HepG2 (cell line): ENCODE measurements at regions not wholly inside any gene's neighbourhood (a gene's known extent, or its start where the extent isn't known, plus 50 kb on each side); places are given as distances from the start of the nearest gene placed in this dataset.

Experiments
- CEBPB ChIP-seq: IDR thresholded peaks from 2 replicates; pipeline ENCODE4 v1.6.1; 2011; ENCODE audit warnings: low read depth, low read length, improper control_type of control experiment, borderline replicate concordance
- HOXA7 ChIP-seq: sonication (generic); formaldehyde crosslinking; IDR thresholded peaks from 2 replicates; pipeline ENCODE4 v1.8.1; 2022; ENCODE audit warnings: mild to moderate bottlenecking, missing genetic modification reagents, moderate library complexity
- ZNF224 ChIP-seq: sonication (generic); formaldehyde crosslinking; IDR thresholded peaks from 2 replicates; pipeline ENCODE4 v1.5.0; 2020; ENCODE audit warnings: mild to moderate bottlenecking, missing genetic modification reagents
- ZNF589 ChIP-seq: sonication (generic); formaldehyde crosslinking; conservative IDR thresholded peaks from 2 replicates; pipeline ENCODE4 v1.8.0; 2022; ENCODE audit warnings: mild to moderate bottlenecking, moderate library complexity, missing genetic modification reagents
- ZNF839 ChIP-seq: sonication (generic); formaldehyde crosslinking; IDR thresholded peaks from 2 replicates; pipeline ENCODE4 v1.4.0; 2020; ENCODE audit warnings: missing genetic modification reagents, mild to moderate bottlenecking, borderline replicate concordance
- TF ChIP-seq, protein P1 (sequence below): sonication (generic); formaldehyde crosslinking; IDR thresholded peaks from 2 replicates; pipeline ENCODE4 v1.8.0; 2022; ENCODE audit warnings: mild to moderate bottlenecking, missing genetic modification reagents

DNA sequence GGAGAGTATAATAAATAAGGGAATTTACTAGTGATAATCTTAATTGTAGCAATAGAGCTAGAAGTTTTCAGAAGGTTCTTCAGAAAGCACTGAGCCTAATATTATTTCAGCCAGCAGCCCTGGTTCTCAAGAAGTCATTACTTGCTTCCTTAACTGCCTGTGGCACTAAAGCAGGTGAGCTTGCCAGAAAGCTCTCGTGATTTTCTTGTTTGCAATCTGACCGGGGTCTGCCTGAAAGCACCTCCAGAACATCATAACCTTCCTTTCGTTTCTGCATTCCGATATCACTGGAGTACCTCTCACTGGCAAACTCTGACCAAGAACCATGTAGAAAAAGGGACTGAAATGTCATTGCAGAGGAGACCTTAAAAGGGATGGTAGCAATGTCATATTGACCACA is 510.3 kb downstream of the ZIC1 start:
- TF ChIP-seq ZNF839 (CRISPR knock-in tag) = no peak
- no peak for TF ChIP-seq ZNF589 (CRISPR knock-in tag)
- TF ChIP-seq, protein P1, sequence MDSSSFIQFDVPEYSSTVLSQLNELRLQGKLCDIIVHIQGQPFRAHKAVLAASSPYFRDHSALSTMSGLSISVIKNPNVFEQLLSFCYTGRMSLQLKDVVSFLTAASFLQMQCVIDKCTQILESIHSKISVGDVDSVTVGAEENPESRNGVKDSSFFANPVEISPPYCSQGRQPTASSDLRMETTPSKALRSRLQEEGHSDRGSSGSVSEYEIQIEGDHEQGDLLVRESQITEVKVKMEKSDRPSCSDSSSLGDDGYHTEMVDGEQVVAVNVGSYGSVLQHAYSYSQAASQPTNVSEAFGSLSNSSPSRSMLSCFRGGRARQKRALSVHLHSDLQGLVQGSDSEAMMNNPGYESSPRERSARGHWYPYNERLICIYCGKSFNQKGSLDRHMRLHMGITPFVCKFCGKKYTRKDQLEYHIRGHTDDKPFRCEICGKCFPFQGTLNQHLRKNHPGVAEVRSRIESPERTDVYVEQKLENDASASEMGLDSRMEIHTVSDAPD (CRISPR knock-in tag) = no peak
- TF ChIP-seq HOXA7 (CRISPR knock-in tag) = no peak
- TF ChIP-seq CEBPB = no peak
- TF ChIP-seq ZNF224 (CRISPR knock-in tag) = no peak
